GM10248 (cell line): ENCODE measurements at regions not wholly inside any gene's neighbourhood (a gene's known extent, or its start where the extent isn't known, plus 50 kb on each side); places are given as distances from the start of the nearest gene placed in this dataset.

Experiments
- CTCF ChIA-PET: fragments of 300-600 bp; sonication (Branson Sonifier 250); formaldehyde crosslinking; extraction: SDS; loops from one replicate; lab custom pipeline; 2021; ENCODE audit warnings: antibody characterized with exemption; lab: Yijun Ruan, JAX
- POLR2A ChIA-PET: fragments of 350-650 bp; sonication (Branson Sonifier 250); formaldehyde crosslinking; extraction: SDS; loops from one replicate; lab custom pipeline; 2020; ENCODE audit warnings: antibody characterized with exemption; lab: Yijun Ruan, JAX
- DNase-seq: peaks from one replicate; pipeline ENCODE4 v3.0.0; 2012; ENCODE audit errors: extremely low spot score
- CTCF ChIP-seq: IDR thresholded peaks from 2 replicates; pipeline ENCODE4 v1.5.1; 2012; ENCODE audit warnings: mild to moderate bottlenecking, low read depth; ENCODE audit errors: extremely low read depth, missing control alignments, control extremely low read depth

- TF ChIP-seq CTCF, result no peak
- CTCF ChIA-PET, result interaction anchor here (1.3 kb wide), 1 partner anchor 15 kb away, joined by 3 read pairs; no protein-coding TSS in a partner anchor
- DNase-seq, result no peak
- POLR2A ChIA-PET, result no interaction called here
Measured at GRCh38 chr2:181357979-181358378, 99.2 kb upstream of the ITGA4 start.

- no peak for DNase-seq
- ChIA-PET CTCF (interaction anchor here (0.8 to 3.9 kb wide), 7 partner anchors 10 to 95 kb away, joined by 3 to 17 read pairs (median 3); partner anchors contain the start of gene ITGA4), POLR2A (no interaction called here)
- no peak for TF ChIP-seq CTCF
Measured at GRCh38 chr2:181362561-181362960, 94.6 kb upstream of the ITGA4 start.

GRCh38 chr2:181363164-181363563 lies 94.0 kb upstream of the ITGA4 start:
- no peak for TF ChIP-seq CTCF
- no peak for DNase-seq
- POLR2A ChIA-PET, result no interaction called here
- CTCF ChIA-PET, result interaction anchor here (0.8 to 3.9 kb wide), 6 partner anchors 10 to 94 kb away, joined by 3 to 17 read pairs (median 3); partner anchors contain the start of gene ITGA4

- DNase-seq, result no peak
- POLR2A ChIA-PET, result no interaction called here
- CTCF ChIA-PET, result interaction anchor here (0.7 to 3.9 kb wide), 2 partner anchors 8 to 50 kb away, joined by 5 to 17 read pairs; no protein-coding TSS in a partner anchor
Measured at GRCh38 chr2:181364492-181365170, 92.6 kb upstream of the ITGA4 start.

GRCh38 chr2:181366675-181367175 lies 90.5 kb upstream of the ITGA4 start:
- ChIA-PET POLR2A (no interaction called here), CTCF (interaction anchor here (1.2 to 1.5 kb wide), 3 partner anchors 8 to 308 kb away, joined by 3 read pairs; no protein-coding TSS in a partner anchor)
- DNase-seq, result no peak
- no peak for TF ChIP-seq CTCF

More at GRCh38 chr2:181364492-181365170, 92.6 kb upstream of the ITGA4 start:
- no peak for TF ChIP-seq CTCF

GRCh38 chr2:181367411-181367810 lies 89.8 kb upstream of the ITGA4 start:
- no peak for DNase-seq
- TF ChIP-seq CTCF, result no peak
- CTCF ChIA-PET, result interaction anchor here (1.2 to 1.6 kb wide), 2 partner anchors 8 to 12 kb away, joined by 3 to 6 read pairs; no protein-coding TSS in a partner anchor
- POLR2A ChIA-PET, result no interaction called here
